ENCODE measurements at regions not wholly inside any gene's neighbourhood (a gene's known extent, or its start where the extent isn't known, plus 50 kb on each side); places are given as distances from the start of the nearest gene placed in this dataset.

- no peak for DNase-seq (ENCODE audit: low read depth)
- TF ChIP-seq CTCF (IDR thresholded peaks at IDR 0.05; ENCODE audit: insufficient read depth, low read depth, low read length, missing control alignments): no peak
- no peak overlapping the region for H3K4me3 ChIP-seq (ENCODE audit: low read depth, low read length)
These were observed 130.0 kb upstream of the BMP5 start for GRCh38 chr6:56005426-56005825.

GRCh38 chr6:56004426-56004825 lies 129.0 kb upstream of the BMP5 start:
- TF ChIP-seq CTCF (IDR thresholded peaks at IDR 0.05; ENCODE audit: insufficient read depth, low read depth, low read length, missing control alignments): no peak
- H3K4me3 ChIP-seq (ENCODE audit: low read depth, low read length): no peak overlapping the region
- DNase-seq (ENCODE audit: low read depth): no peak

- DNase-seq (ENCODE audit: low read depth): no peak
- no peak for TF ChIP-seq CTCF (IDR thresholded peaks at IDR 0.05; ENCODE audit: insufficient read depth, low read depth, low read length, missing control alignments)
- no peak overlapping the region for H3K4me3 ChIP-seq (ENCODE audit: low read depth, low read length)
These were observed 128.2 kb upstream of the BMP5 start for GRCh38 chr6:56003616-56004015.

- H3K4me3 ChIP-seq (ENCODE audit: low read depth, low read length): no peak overlapping the region
- DNase-seq (ENCODE audit: low read depth): no peak
- TF ChIP-seq CTCF (IDR thresholded peaks at IDR 0.05; ENCODE audit: insufficient read depth, low read depth, low read length, missing control alignments): no peak
These were observed 126.9 kb upstream of the BMP5 start for GRCh38 chr6:56002336-56002735.

GRCh38 chr6:55998576-55998975 lies 123.2 kb upstream of the BMP5 start:
- TF ChIP-seq CTCF (IDR thresholded peaks at IDR 0.05; ENCODE audit: insufficient read depth, low read depth, low read length, missing control alignments): no peak
- DNase-seq (ENCODE audit: low read depth): no peak
- no peak overlapping the region for H3K4me3 ChIP-seq (ENCODE audit: low read depth, low read length)

GRCh38 chr6:55997223-55997874 lies 122.0 kb upstream of the BMP5 start:
- DNase-seq (ENCODE audit: low read depth): no peak
- no peak overlapping the region for H3K4me3 ChIP-seq (ENCODE audit: low read depth, low read length)
- no peak for TF ChIP-seq CTCF (IDR thresholded peaks at IDR 0.05; ENCODE audit: insufficient read depth, low read depth, low read length, missing control alignments)

GRCh38 chr6:55994531-55994930 lies 119.1 kb upstream of the BMP5 start:
- no peak overlapping the region for H3K4me3 ChIP-seq (ENCODE audit: low read depth, low read length)
- DNase-seq (ENCODE audit: low read depth): no peak

More at GRCh38 chr6:55994531-55994930, 119.1 kb upstream of the BMP5 start:
- TF ChIP-seq CTCF (IDR thresholded peaks at IDR 0.05; ENCODE audit: insufficient read depth, low read depth, low read length, missing control alignments): no peak
